H9 (cell line): ENCODE measurements at regions not wholly inside any gene's neighbourhood (a gene's known extent, or its start where the extent isn't known, plus 50 kb on each side); places are given as distances from the start of the nearest gene placed in this dataset.

Experiments used
- DNase-seq: peaks from one replicate; pipeline ENCODE4 v3.0.0-alpha.2; 2017
- H2AFZ ChIP-seq: one replicate; pipeline ENCODE4 v1.6.1; 2013; ENCODE audit warnings: mild to moderate bottlenecking, low read length, control low read depth, moderate library complexity
- H2AK5ac ChIP-seq: 2 replicates; pipeline ENCODE4 v1.6.1; 2013; ENCODE audit warnings: low read length, control low read depth, mixed read lengths; ENCODE audit not compliant: insufficient read length
- H2BK120ac ChIP-seq: one replicate; pipeline ENCODE4 v1.6.1; 2013; ENCODE audit warnings: low read depth, mild to moderate bottlenecking, low read length, control low read depth, inconsistent platforms; ENCODE audit not compliant: poor library complexity, severe bottlenecking
- H2BK12ac ChIP-seq: 2 replicates; pipeline ENCODE4 v1.6.1; 2013; ENCODE audit warnings: low read length, control low read depth, mixed read lengths, low read depth; ENCODE audit not compliant: insufficient read length
- H2BK15ac ChIP-seq: 2 replicates; pipeline ENCODE4 v1.6.1; 2013; ENCODE audit warnings: low read depth, low read length, control low read depth
- H2BK20ac ChIP-seq: one replicate; pipeline ENCODE4 v1.6.1; 2013; ENCODE audit warnings: low read depth, mild to moderate bottlenecking, low read length, control low read depth, inconsistent platforms; ENCODE audit not compliant: poor library complexity, severe bottlenecking
- H2BK5ac ChIP-seq: 2 replicates; pipeline ENCODE4 v1.6.1; 2013; ENCODE audit warnings: low read length, control low read depth, mixed read lengths; ENCODE audit not compliant: insufficient read length
- H3K14ac ChIP-seq: 2 replicates; pipeline ENCODE4 v1.6.1; 2013; ENCODE audit warnings: low read length, control low read depth; ENCODE audit not compliant: insufficient read depth
- H3K18ac ChIP-seq: 2 replicates; pipeline ENCODE4 v1.6.1; 2013; ENCODE audit warnings: low read depth, mild to moderate bottlenecking, mixed read lengths, low read length, control low read depth; ENCODE audit not compliant: insufficient read length
- H3K23ac ChIP-seq: 2 replicates; pipeline ENCODE4 v1.6.1; 2013; ENCODE audit warnings: low read length, control low read depth, mixed read lengths, low read depth; ENCODE audit not compliant: insufficient read length
- H3K23me2 ChIP-seq: 2 replicates; pipeline ENCODE4 v1.6.1; 2013; ENCODE audit warnings: low read depth, mild to moderate bottlenecking, mixed read lengths, low read length, control low read depth; ENCODE audit not compliant: insufficient read length, poor library complexity, severe bottlenecking
- H3K27ac ChIP-seq: 2 replicates; pipeline ENCODE4 v1.5.1; 2013; ENCODE audit warnings: low read length, control low read depth, mixed read lengths, low read depth; ENCODE audit not compliant: insufficient read length
- H3K27me3 ChIP-seq: 2 replicates; pipeline ENCODE4 v1.6.1; 2013; ENCODE audit warnings: low read length, control low read depth, inconsistent platforms; ENCODE audit not compliant: insufficient read depth
- H3K4ac ChIP-seq: 2 replicates; pipeline ENCODE4 v1.6.1; 2013; ENCODE audit warnings: low read depth, mild to moderate bottlenecking, control low read depth, inconsistent platforms, low read length, moderate library complexity
- H3K4me1 ChIP-seq: 2 replicates; pipeline ENCODE4 v1.6.1; 2013; ENCODE audit warnings: low read length, control low read depth, inconsistent platforms; ENCODE audit not compliant: insufficient read depth
- H3K4me2 ChIP-seq: 2 replicates; pipeline ENCODE4 v1.6.1; 2013; ENCODE audit warnings: low read length, control low read depth, mixed read lengths; ENCODE audit not compliant: insufficient read length, insufficient read depth
- H3K56ac ChIP-seq: 2 replicates; pipeline ENCODE4 v1.6.1; 2013; ENCODE audit warnings: low read depth, mild to moderate bottlenecking, mixed read lengths, low read length, control low read depth; ENCODE audit not compliant: insufficient read length
- H3K79me1 ChIP-seq: 2 replicates; pipeline ENCODE4 v1.6.1; 2013; ENCODE audit warnings: low read depth, mild to moderate bottlenecking, moderate library complexity, low read length, control low read depth, inconsistent platforms; ENCODE audit not compliant: insufficient read depth, poor library complexity, severe bottlenecking
- H3K79me2 ChIP-seq: 2 replicates; pipeline ENCODE4 v1.6.1; 2013; ENCODE audit warnings: low read length, control low read depth, inconsistent platforms; ENCODE audit not compliant: insufficient read depth
- H3K9ac ChIP-seq: 2 replicates; pipeline ENCODE4 v1.6.1; 2013; ENCODE audit warnings: low read length, control low read depth, mixed read lengths; ENCODE audit not compliant: insufficient read length; ENCODE audit errors: extremely low read depth
- H3K9me3 ChIP-seq: one replicate; pipeline ENCODE4 v1.6.1; 2013; ENCODE audit warnings: low read depth, low read length, inconsistent platforms; ENCODE audit not compliant: control insufficient read depth
- H3T11ph ChIP-seq: one replicate; pipeline ENCODE4 v1.6.1; 2013; ENCODE audit warnings: mild to moderate bottlenecking, low read length, control low read depth, inconsistent platforms
- H4K20me1 ChIP-seq: one replicate; pipeline ENCODE4 v1.6.1; 2013; ENCODE audit not compliant: control insufficient read depth, insufficient read length, insufficient read depth
- H4K5ac ChIP-seq: 2 replicates; pipeline ENCODE4 v1.6.1; 2013; ENCODE audit warnings: low read depth, mild to moderate bottlenecking, mixed read lengths, low read length, control low read depth; ENCODE audit not compliant: insufficient read length
- H4K8ac ChIP-seq: replicated peaks from 2 replicates; pipeline ENCODE4 v1.6.1; 2013; ENCODE audit warnings: low read length, control low read depth, mixed read lengths, low read depth; ENCODE audit not compliant: insufficient read length
- H4K91ac ChIP-seq: 2 replicates; pipeline ENCODE4 v1.6.1; 2013; ENCODE audit warnings: low read depth, mild to moderate bottlenecking, moderate library complexity, mixed read lengths, low read length, control low read depth; ENCODE audit not compliant: insufficient read length
- H3K27ac Mint-ChIP-seq, 3 experiments: 2 replicates in 2 of 3; 3 replicates in 1 of 3; pipeline ENCODE4 v1.8.0; 2020 to 2021; ENCODE audit warnings: mixed read lengths in 3 of 3, mild to moderate bottlenecking in 1 of 3, moderate library complexity in 1 of 3
- H3K27me3 Mint-ChIP-seq: 2 replicates; pipeline ENCODE4 v1.8.0; 2021; ENCODE audit warnings: low read depth, mild to moderate bottlenecking, moderate library complexity, mixed read lengths
- H3K36me3 Mint-ChIP-seq, 3 experiments: 2 replicates in 2 of 3; 3 replicates in 1 of 3; pipeline ENCODE4 v1.8.0; 2020 to 2021; ENCODE audit warnings: low read depth in 3 of 3, mixed read lengths in 3 of 3; ENCODE audit not compliant: insufficient read depth in 1 of 3
- H3K4me1 Mint-ChIP-seq, 2 experiments: 2 replicates each; pipeline ENCODE4 v1.8.0; 2020; ENCODE audit warnings: mixed read lengths in 2 of 2
- H3K4me3 Mint-ChIP-seq, 2 experiments: 2 replicates in 1 of 2; 3 replicates in 1 of 2; pipeline ENCODE4 v1.8.0; 2020 to 2021; ENCODE audit warnings: mild to moderate bottlenecking in 2 of 2, mixed read lengths in 2 of 2, moderate library complexity in 1 of 2
- H3K9me3 Mint-ChIP-seq, 2 experiments: 2 replicates in 1 of 2; 3 replicates in 1 of 2; pipeline ENCODE4 v1.8.0; 2020; ENCODE audit warnings: mild to moderate bottlenecking in 2 of 2, mixed read lengths in 2 of 2, moderate library complexity in 1 of 2
- WGBS: extraction: QIAGEN DNeasy Blood & Tissue Kit; methylation state at CpG from one replicate; pipeline ENCODE4 v1.1.7; 2013; ENCODE audit warnings: missing lambda C conversion rate, low lambda C conversion rate, mixed read lengths; ENCODE audit not compliant: insufficient read length; ENCODE audit errors: extremely low coverage; 5-methylcytosine and 5-hydroxymethylcytosine counted together
- TF ChIP-seq, protein P1 (sequence below): fragments of 200-600 bp; sonication (generic); conservative IDR thresholded peaks from 3 replicates; pipeline ENCODE4 v1.8.0; 2021; ENCODE audit warnings: antibody characterized with exemption, mild to moderate bottlenecking

DNA sequence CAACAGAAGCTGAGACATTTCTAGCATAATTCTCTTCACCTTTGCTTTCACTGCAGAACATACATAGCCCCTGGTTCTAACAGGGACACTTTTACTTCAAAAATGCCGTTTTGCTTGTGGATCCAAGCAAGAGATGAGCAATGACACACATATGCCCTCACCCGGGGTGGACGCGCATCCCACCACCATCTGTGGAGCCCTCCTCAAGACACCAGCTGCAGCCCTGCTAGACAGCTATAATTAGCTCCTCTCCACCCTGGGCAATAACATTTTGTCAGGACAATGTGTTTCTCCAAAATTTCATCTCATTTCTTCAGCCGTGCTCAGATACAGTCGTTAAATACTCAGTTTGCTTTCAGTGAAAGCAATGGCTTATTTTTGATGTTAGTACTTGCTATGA, 368.7 kb upstream of the RAB6C start:
- no peak overlapping the region for H3K56ac ChIP-seq
- H3K4me1 ChIP-seq, result no peaks in the 10 kb centered on the region; the same call in 1 of the 2 replicates
- no peaks in the 10 kb centered on the region for H4K20me1 ChIP-seq
- Mint-ChIP-seq H3K4me3 (no peak overlapping the region), H3K27me3 (peaks cover 32% of the 10 kb centered on the region), H3K9me3 (peaks cover 6 to 7% of the 10 kb centered on the region in 2 experiments), H3K4me1 (peaks cover 46 to 51% of the 10 kb centered on the region in 2 experiments), H3K27ac (no peak overlapping the region; a peak in 1 of 7 replicates), H3K36me3 (peaks cover 0 to 14% (median 6%) of the 10 kb centered on the region in 3 experiments; a peak in 3 of 7 replicates)
- TF ChIP-seq, protein P1, sequence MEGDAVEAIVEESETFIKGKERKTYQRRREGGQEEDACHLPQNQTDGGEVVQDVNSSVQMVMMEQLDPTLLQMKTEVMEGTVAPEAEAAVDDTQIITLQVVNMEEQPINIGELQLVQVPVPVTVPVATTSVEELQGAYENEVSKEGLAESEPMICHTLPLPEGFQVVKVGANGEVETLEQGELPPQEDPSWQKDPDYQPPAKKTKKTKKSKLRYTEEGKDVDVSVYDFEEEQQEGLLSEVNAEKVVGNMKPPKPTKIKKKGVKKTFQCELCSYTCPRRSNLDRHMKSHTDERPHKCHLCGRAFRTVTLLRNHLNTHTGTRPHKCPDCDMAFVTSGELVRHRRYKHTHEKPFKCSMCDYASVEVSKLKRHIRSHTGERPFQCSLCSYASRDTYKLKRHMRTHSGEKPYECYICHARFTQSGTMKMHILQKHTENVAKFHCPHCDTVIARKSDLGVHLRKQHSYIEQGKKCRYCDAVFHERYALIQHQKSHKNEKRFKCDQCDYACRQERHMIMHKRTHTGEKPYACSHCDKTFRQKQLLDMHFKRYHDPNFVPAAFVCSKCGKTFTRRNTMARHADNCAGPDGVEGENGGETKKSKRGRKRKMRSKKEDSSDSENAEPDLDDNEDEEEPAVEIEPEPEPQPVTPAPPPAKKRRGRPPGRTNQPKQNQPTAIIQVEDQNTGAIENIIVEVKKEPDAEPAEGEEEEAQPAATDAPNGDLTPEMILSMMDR, result no peak
- no peak overlapping the region for H2BK12ac ChIP-seq
- no peaks in the 10 kb centered on the region for H3K9me3 ChIP-seq
- no peak for DNase-seq
- H3K27ac ChIP-seq, result no peak overlapping the region
- H3K4me2 ChIP-seq, result no peak overlapping the region
- H4K91ac ChIP-seq, result no peak overlapping the region
- H4K8ac ChIP-seq, result no peak overlapping the region
- no peak overlapping the region for H2BK120ac ChIP-seq
- no peak overlapping the region for H4K5ac ChIP-seq
- no peak overlapping the region for H2BK5ac ChIP-seq
- H3T11ph ChIP-seq, result no peak overlapping the region
- H2AK5ac ChIP-seq, result no peak overlapping the region
- no CpG with 5 or more reads among the region's 6 CpGs for WGBS
- no peak overlapping the region for H3K23ac ChIP-seq
- H3K27me3 ChIP-seq, result no peaks in the 10 kb centered on the region
- no peak overlapping the region for H2AFZ ChIP-seq
- no peak overlapping the region for H2BK20ac ChIP-seq
- no peaks in the 10 kb centered on the region for H3K23me2 ChIP-seq
- no peak overlapping the region for H2BK15ac ChIP-seq
- no peaks in the 10 kb centered on the region for H3K79me2 ChIP-seq
- H3K18ac ChIP-seq, result no peak overlapping the region
- H3K79me1 ChIP-seq, result no peaks in the 10 kb centered on the region
- H3K4ac ChIP-seq, result no peak overlapping the region
- no peak overlapping the region for H3K14ac ChIP-seq
- no peak overlapping the region for H3K9ac ChIP-seq
